Muscle of leg (tissue), 3 donors: ENCODE measurements at regions not wholly inside any gene's neighbourhood (a gene's known extent, or its start where the extent isn't known, plus 50 kb on each side); places are given as distances from the start of the nearest gene placed in this dataset.
A peak's percentile ranks its signal among the peaks of the same experiment; 100 is the strongest.

Experiments used
- DNase-seq: peaks from one replicate; pipeline ENCODE4 v3.0.0; 2013
- H3K27ac ChIP-seq: one replicate; pipeline ENCODE4 v1.5.1; 2013; ENCODE audit warnings: mild to moderate bottlenecking, low read length, control low read depth
- H3K27me3 ChIP-seq: one replicate; pipeline ENCODE4 v1.6.1; 2013; ENCODE audit warnings: low read length; ENCODE audit not compliant: control insufficient read depth, insufficient read depth
- H3K36me3 ChIP-seq: one replicate; pipeline ENCODE4 v1.6.1; 2013; ENCODE audit warnings: low read length; ENCODE audit not compliant: control insufficient read depth, insufficient read depth
- H3K4me1 ChIP-seq: one replicate; pipeline ENCODE4 v1.6.1; 2013; ENCODE audit warnings: low read length; ENCODE audit not compliant: control insufficient read depth, insufficient read depth
- H3K4me3 ChIP-seq: one replicate; pipeline ENCODE4 v1.5.1; 2013; ENCODE audit warnings: low read length, control low read depth
- H3K9me3 ChIP-seq: replicated peaks from 2 replicates; pipeline ENCODE4 v1.6.1; 2013; ENCODE audit warnings: low read depth, low read length; ENCODE audit not compliant: control insufficient read depth
- WGBS: methylation state at CpG from one replicate; pipeline ENCODE4 v1.1.5; 2013; ENCODE audit warnings: missing lambda C conversion rate; ENCODE audit not compliant: insufficient coverage; 5-methylcytosine and 5-hydroxymethylcytosine counted together

- Histone ChIP-seq H3K4me3 (no peak overlapping the region), H3K4me1 (no peaks in the 10 kb centered on the region), H3K9me3 (no peaks in the 10 kb centered on the region), H3K36me3 (no peaks in the 10 kb centered on the region), H3K27ac (no peak overlapping the region), H3K27me3 (no peaks in the 10 kb centered on the region)
- WGBS: no CpG with 5 or more reads among the region's 1 CpG
- no peak for DNase-seq
Observed at GRCh38 chr5:166503506-166503905, 1787.9 kb upstream of the WWC1 start.

- WGBS: no CpG with 5 or more reads among the region's 2 CpGs
- H3K4me1 ChIP-seq: no peaks in the 10 kb centered on the region
Observed at GRCh38 chr5:166505067-166505466, 1786.4 kb upstream of the WWC1 start.

GRCh38 chr5:166505544-166505943 is 1785.9 kb upstream of the WWC1 start:
- Histone ChIP-seq H3K4me3 (no peak overlapping the region), H3K36me3 (no peaks in the 10 kb centered on the region), H3K27ac (no peak overlapping the region), H3K9me3 (no peaks in the 10 kb centered on the region), H3K27me3 (no peaks in the 10 kb centered on the region), H3K4me1 (no peaks in the 10 kb centered on the region)
- no peak for DNase-seq

More at GRCh38 chr5:166505067-166505466, 1786.4 kb upstream of the WWC1 start:
- Histone ChIP-seq H3K36me3 (no peaks in the 10 kb centered on the region), H3K27me3 (no peaks in the 10 kb centered on the region), H3K9me3 (no peaks in the 10 kb centered on the region), H3K27ac (no peak overlapping the region), H3K4me3 (no peak overlapping the region)
- no peak for DNase-seq

- H3K4me1 ChIP-seq: no peaks in the 10 kb centered on the region
- no peak overlapping the region for H3K4me3 ChIP-seq
- H3K36me3 ChIP-seq: no peaks in the 10 kb centered on the region
- no peaks in the 10 kb centered on the region for H3K27me3 ChIP-seq
- no peak for DNase-seq
- no peak overlapping the region for H3K27ac ChIP-seq
- H3K9me3 ChIP-seq: no peaks in the 10 kb centered on the region
- no CpG with 5 or more reads among the region's 2 CpGs for WGBS
Observed at GRCh38 chr5:166507810-166508425, 1783.5 kb upstream of the WWC1 start.

GRCh38 chr5:166509085-166509484 is 1782.4 kb upstream of the WWC1 start:
- no CpG with 5 or more reads among the region's 3 CpGs for WGBS
- DNase-seq: peak; percentile 37
- H3K36me3 ChIP-seq: no peaks in the 10 kb centered on the region

GRCh38 chr5:166517976-166518375 is 1773.5 kb upstream of the WWC1 start:
- Histone ChIP-seq H3K27me3 (no peaks in the 10 kb centered on the region), H3K4me3 (no peak overlapping the region), H3K27ac (no peak overlapping the region), H3K36me3 (no peaks in the 10 kb centered on the region), H3K9me3 (no peaks in the 10 kb centered on the region), H3K4me1 (no peaks in the 10 kb centered on the region)
- WGBS: 86% methylated on average over 3 of the region's 5 CpGs
- DNase-seq: no peak

More at GRCh38 chr5:166509085-166509484, 1782.4 kb upstream of the WWC1 start:
- no peak overlapping the region for H3K4me3 ChIP-seq
- H3K9me3 ChIP-seq: no peaks in the 10 kb centered on the region
- H3K4me1 ChIP-seq: no peaks in the 10 kb centered on the region
- no peaks in the 10 kb centered on the region for H3K27me3 ChIP-seq
- no peak overlapping the region for H3K27ac ChIP-seq

GRCh38 chr5:166523206-166523605 is 1768.2 kb upstream of the WWC1 start:
- no peaks in the 10 kb centered on the region for H3K27me3 ChIP-seq
- no peak overlapping the region for H3K4me3 ChIP-seq
- H3K27ac ChIP-seq: no peak overlapping the region
- no peaks in the 10 kb centered on the region for H3K36me3 ChIP-seq
- H3K4me1 ChIP-seq: peaks cover 3% of the 10 kb centered on the region
- DNase-seq: no peak
- 88% methylated on average over 2 of the region's 2 CpGs for WGBS
- H3K9me3 ChIP-seq: no peaks in the 10 kb centered on the region

GRCh38 chr5:166529200-166529599 is 1762.2 kb upstream of the WWC1 start:
- DNase-seq: no peak
- no peaks in the 10 kb centered on the region for H3K36me3 ChIP-seq
- H3K27me3 ChIP-seq: no peaks in the 10 kb centered on the region
- WGBS: no CpG with 5 or more reads among the region's 2 CpGs
- H3K4me1 ChIP-seq: peaks cover 3% of the 10 kb centered on the region
- no peak overlapping the region for H3K27ac ChIP-seq
- no peak overlapping the region for H3K4me3 ChIP-seq
- no peaks in the 10 kb centered on the region for H3K9me3 ChIP-seq

GRCh38 chr5:166532456-166533220 is 1758.8 kb upstream of the WWC1 start:
- no CpG with 5 or more reads among the region's 5 CpGs for WGBS

GRCh38 chr5:166535641-166536040 is 1755.8 kb upstream of the WWC1 start:
- WGBS: no CpG with 5 or more reads among the region's 3 CpGs
- no peaks in the 10 kb centered on the region for H3K4me1 ChIP-seq
- H3K9me3 ChIP-seq: no peaks in the 10 kb centered on the region
- no peak for DNase-seq
- H3K27ac ChIP-seq: no peak overlapping the region
- H3K36me3 ChIP-seq: no peaks in the 10 kb centered on the region
- no peaks in the 10 kb centered on the region for H3K27me3 ChIP-seq
- H3K4me3 ChIP-seq: no peak overlapping the region

More at GRCh38 chr5:166532456-166533220, 1758.8 kb upstream of the WWC1 start:
- no peak for DNase-seq
- H3K4me1 ChIP-seq: no peaks in the 10 kb centered on the region
- no peak overlapping the region for H3K4me3 ChIP-seq
- H3K27ac ChIP-seq: no peak overlapping the region
- H3K9me3 ChIP-seq: no peaks in the 10 kb centered on the region
- no peaks in the 10 kb centered on the region for H3K27me3 ChIP-seq
- no peaks in the 10 kb centered on the region for H3K36me3 ChIP-seq
